Ishikawa (cell line): ENCODE measurements at regions not wholly inside any gene's neighbourhood (a gene's known extent, or its start where the extent isn't known, plus 50 kb on each side); places are given as distances from the start of the nearest gene placed in this dataset.

ENCODE experiments used
- CEBPB ChIP-seq: IDR thresholded peaks from 2 replicates; pipeline ENCODE4 v1.6.1; 2012
- CREB1 ChIP-seq: IDR thresholded peaks from 2 replicates; pipeline ENCODE4 v1.6.1; 2012; ENCODE audit warnings: low read depth
- EGR1 ChIP-seq: IDR thresholded peaks from 2 replicates; pipeline ENCODE4 v1.6.1; 2012
- EP300 ChIP-seq: IDR thresholded peaks from 2 replicates; pipeline ENCODE4 v1.6.1; 2012; ENCODE audit warnings: borderline replicate concordance
- FOXM1 ChIP-seq: IDR thresholded peaks from 2 replicates; pipeline ENCODE4 v1.6.1; 2012; ENCODE audit warnings: low read depth, borderline replicate concordance
- NFIC ChIP-seq: IDR thresholded peaks from 2 replicates; pipeline ENCODE4 v1.6.1; 2012
- RAD21 ChIP-seq: IDR thresholded peaks from 2 replicates; pipeline ENCODE4 v1.6.1; 2012; ENCODE audit warnings: low read depth
- REST ChIP-seq: IDR thresholded peaks from 2 replicates; pipeline ENCODE4 v1.6.1; 2012; ENCODE audit warnings: low read depth, mild to moderate bottlenecking
- TAF1 ChIP-seq: IDR thresholded peaks from 2 replicates; pipeline ENCODE4 v1.6.1; 2012; ENCODE audit warnings: low read depth, mild to moderate bottlenecking
- TCF12 ChIP-seq: IDR thresholded peaks from 2 replicates; pipeline ENCODE4 v1.6.1; 2012; ENCODE audit warnings: low read depth
- TEAD4 ChIP-seq: IDR thresholded peaks from 2 replicates; pipeline ENCODE4 v1.6.1; 2012
- YY1 ChIP-seq: IDR thresholded peaks from 2 replicates; pipeline ENCODE4 v1.6.1; 2012; ENCODE audit warnings: low read depth
- ZBTB7A ChIP-seq: IDR thresholded peaks from 2 replicates; pipeline ENCODE4 v1.6.1; 2012; ENCODE audit warnings: low read depth
- TF ChIP-seq, protein P1 (sequence below): IDR thresholded peaks from 2 replicates; pipeline ENCODE4 v1.6.1; 2012
- TF ChIP-seq, protein P2 (sequence below): IDR thresholded peaks from 2 replicates; pipeline ENCODE4 v1.6.1; 2012

- TF ChIP-seq FOXM1 = no peak
- no peak for TF ChIP-seq RAD21
- TF ChIP-seq YY1 = no peak
- no peak for TF ChIP-seq NFIC
These were observed 339.6 kb downstream of the SNAPC1 start for GRCh38 chr14:62101673-62102348.

DNA sequence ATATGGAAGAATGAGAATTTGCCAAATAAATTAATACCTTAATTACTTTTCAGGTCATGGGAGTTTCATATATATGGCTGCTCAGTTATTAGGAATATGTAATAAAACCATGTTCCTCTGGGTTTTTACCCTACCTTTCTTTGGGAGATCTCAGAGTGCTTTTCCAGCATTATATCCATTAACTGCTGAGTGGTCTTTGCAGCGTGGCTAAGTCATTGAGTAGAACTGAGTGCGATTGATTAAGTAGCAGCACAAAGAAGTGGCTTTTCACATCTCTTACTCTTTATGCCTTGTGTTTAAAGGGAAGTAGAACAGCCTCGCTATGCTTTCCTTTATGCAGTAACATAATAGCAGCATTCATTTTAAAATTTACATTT, 340.1 kb downstream of the SNAPC1 start:
- TF ChIP-seq YY1 = no peak
- no peak for TF ChIP-seq FOXM1
- no peak for TF ChIP-seq TAF1
- TF ChIP-seq CREB1 = no peak
- TF ChIP-seq EP300 = no peak
- TF ChIP-seq TCF12 = no peak
- TF ChIP-seq, protein P1, sequence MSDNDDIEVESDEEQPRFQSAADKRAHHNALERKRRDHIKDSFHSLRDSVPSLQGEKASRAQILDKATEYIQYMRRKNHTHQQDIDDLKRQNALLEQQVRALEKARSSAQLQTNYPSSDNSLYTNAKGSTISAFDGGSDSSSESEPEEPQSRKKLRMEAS = no peak
- no peak for TF ChIP-seq NFIC
- TF ChIP-seq, protein P2, sequence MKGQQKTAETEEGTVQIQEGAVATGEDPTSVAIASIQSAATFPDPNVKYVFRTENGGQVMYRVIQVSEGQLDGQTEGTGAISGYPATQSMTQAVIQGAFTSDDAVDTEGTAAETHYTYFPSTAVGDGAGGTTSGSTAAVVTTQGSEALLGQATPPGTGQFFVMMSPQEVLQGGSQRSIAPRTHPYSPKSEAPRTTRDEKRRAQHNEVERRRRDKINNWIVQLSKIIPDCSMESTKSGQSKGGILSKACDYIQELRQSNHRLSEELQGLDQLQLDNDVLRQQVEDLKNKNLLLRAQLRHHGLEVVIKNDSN = no peak
- no peak for TF ChIP-seq TEAD4
- no peak for TF ChIP-seq EGR1
- no peak for TF ChIP-seq REST
- TF ChIP-seq CEBPB = no peak
- TF ChIP-seq ZBTB7A = no peak
- no peak for TF ChIP-seq RAD21

- TF ChIP-seq, protein P1 = no peak
- no peak for TF ChIP-seq REST
- TF ChIP-seq RAD21 = no peak
- no peak for TF ChIP-seq CREB1
- TF ChIP-seq, protein P2 = no peak
- TF ChIP-seq YY1 = no peak
- no peak for TF ChIP-seq CEBPB
- TF ChIP-seq TAF1 = no peak
- TF ChIP-seq FOXM1 = no peak
- TF ChIP-seq EGR1 = no peak
- no peak for TF ChIP-seq EP300
- no peak for TF ChIP-seq TEAD4
These were observed 341.2 kb downstream of the SNAPC1 start for GRCh38 chr14:62103464-62103863.

DNA sequence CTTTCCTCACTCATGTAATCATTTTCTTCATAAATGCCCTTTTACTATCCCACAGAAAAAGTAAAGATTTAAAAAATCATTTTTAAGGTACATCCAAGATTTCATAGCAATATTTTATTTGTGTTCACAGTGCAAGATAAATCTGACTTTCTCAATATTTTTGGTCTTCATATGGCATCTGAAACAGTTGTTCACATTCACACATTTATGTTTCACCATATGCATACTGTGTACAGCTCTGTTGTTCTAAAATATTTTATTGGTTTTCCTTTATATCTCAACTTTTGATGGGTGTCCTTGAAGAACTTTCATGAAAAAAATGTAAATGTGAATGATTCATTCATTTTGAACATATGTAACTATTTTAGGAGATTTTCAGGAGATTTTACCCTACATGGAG, 348.7 kb downstream of the SNAPC1 start:
- no peak for TF ChIP-seq ZBTB7A
- TF ChIP-seq EP300 = no peak
- no peak for TF ChIP-seq REST
- TF ChIP-seq CEBPB = no peak
- no peak for TF ChIP-seq FOXM1
- TF ChIP-seq, protein P2 = no peak
- TF ChIP-seq NFIC = no peak
- no peak for TF ChIP-seq TAF1
- no peak for TF ChIP-seq CREB1
- no peak for TF ChIP-seq TEAD4
